BLaER1 (cell line): ENCODE measurements at regions not wholly inside any gene's neighbourhood (a gene's known extent, or its start where the extent isn't known, plus 50 kb on each side); places are given as distances from the start of the nearest gene placed in this dataset.
"Not testable (repeated sequence)": the region's sequence is repeated elsewhere in the genome, so short reads cannot be mapped to it uniquely, and the experiment has no call there.

ENCODE experiments used
- H3K27ac ChIP-seq: shearing (Covaris generic); formaldehyde crosslinking; 2 replicates; pipeline ENCODE4 v1.8.1; 2022
- H3K27me3 ChIP-seq: shearing (Covaris generic); formaldehyde crosslinking; 2 replicates; pipeline ENCODE4 v1.8.1; 2022
- H3K36me3 ChIP-seq: shearing (Covaris generic); formaldehyde crosslinking; 2 replicates; pipeline ENCODE4 v1.8.1; 2022
- H3K4me1 ChIP-seq: shearing (Covaris generic); formaldehyde crosslinking; 2 replicates; pipeline ENCODE4 v1.8.1; 2022
- H3K4me2 ChIP-seq: shearing (Covaris generic); formaldehyde crosslinking; 2 replicates; pipeline ENCODE4 v1.8.1; 2022
- H3K4me3 ChIP-seq: shearing (Covaris generic); formaldehyde crosslinking; 2 replicates; pipeline ENCODE4 v1.8.1; 2022
- H3K9ac ChIP-seq: shearing (Covaris generic); formaldehyde crosslinking; 2 replicates; pipeline ENCODE4 v1.8.1; 2022
- H3K9me3 ChIP-seq: shearing (Covaris generic); formaldehyde crosslinking; 2 replicates; pipeline ENCODE4 v1.8.1; 2022
- H4K20me1 ChIP-seq: shearing (Covaris generic); formaldehyde crosslinking; 2 replicates; pipeline ENCODE4 v1.8.1; 2022
- Cebpa-rat ChIP-seq: shearing (Covaris generic); IDR thresholded peaks from 2 replicates; pipeline ENCODE4 v1.8.1; 2022

DNA sequence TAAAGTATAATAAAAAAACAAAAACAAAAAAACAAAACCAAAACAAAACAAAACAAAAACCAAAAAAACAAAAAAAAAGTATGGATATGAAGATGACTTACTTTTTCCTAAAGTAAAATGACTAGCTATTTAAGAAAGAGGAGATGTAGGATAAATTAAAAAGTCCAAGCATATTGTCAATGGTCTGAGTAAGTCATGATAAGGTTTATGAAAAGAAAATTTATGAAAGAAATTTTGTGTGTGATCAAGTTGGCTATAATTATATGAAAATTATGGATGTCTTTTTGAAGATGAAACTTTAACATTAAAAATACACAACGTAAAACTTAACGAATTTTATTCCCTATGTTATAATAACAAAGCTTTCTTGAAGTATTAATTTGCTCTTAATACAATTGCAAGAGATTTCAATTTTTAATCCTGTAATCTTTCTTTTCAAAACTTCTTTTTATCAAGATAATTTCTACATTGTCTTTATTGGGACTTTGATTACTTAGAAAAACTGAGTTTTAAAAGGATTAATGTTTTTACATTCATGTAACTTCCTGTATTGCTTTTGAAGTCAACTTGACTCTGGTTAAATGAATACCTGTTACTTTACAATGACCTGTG, 200.9 kb upstream of the IVNS1ABP start:
- H3K27ac ChIP-seq = no peak overlapping the region
- no peak overlapping the region for H3K9ac ChIP-seq
- no peak overlapping the region for H3K4me2 ChIP-seq
- no peaks in the 10 kb centered on the region for H3K27me3 ChIP-seq
- TF ChIP-seq Cebpa-rat = no peak
- H4K20me1 ChIP-seq = no peaks in the 10 kb centered on the region
- no peaks in the 10 kb centered on the region for H3K36me3 ChIP-seq
- no peak overlapping the region for H3K4me3 ChIP-seq
- H3K9me3 ChIP-seq = peaks cover 13% of the 10 kb centered on the region
- H3K4me1 ChIP-seq = no peaks in the 10 kb centered on the region

DNA sequence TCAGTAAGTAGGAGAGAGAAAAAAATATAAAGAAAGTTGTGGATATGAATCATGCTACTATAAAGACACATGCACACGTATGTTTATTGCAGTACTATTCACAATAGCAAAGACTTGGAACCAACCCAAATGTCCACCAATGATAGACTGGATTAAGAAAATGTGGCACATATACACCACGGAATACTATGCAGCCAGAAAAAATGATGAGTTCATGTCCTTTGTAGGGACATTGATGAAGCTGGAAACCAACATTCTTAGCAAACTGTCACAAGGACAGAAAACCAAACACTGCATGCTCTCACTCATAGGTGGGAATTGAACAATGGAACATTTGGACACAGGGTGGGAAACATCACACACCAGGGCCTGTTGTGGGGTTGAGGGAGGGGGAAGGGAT, 200.3 kb upstream of the IVNS1ABP start:
- H3K4me2 ChIP-seq, H4K20me1 ChIP-seq, H3K9ac ChIP-seq, H3K4me1 ChIP-seq, H3K36me3 ChIP-seq, H3K4me3 ChIP-seq, H3K27me3 ChIP-seq, H3K27ac ChIP-seq: not testable (repeated sequence)
- peaks cover 13% of the 10 kb centered on the region for H3K9me3 ChIP-seq

DNA sequence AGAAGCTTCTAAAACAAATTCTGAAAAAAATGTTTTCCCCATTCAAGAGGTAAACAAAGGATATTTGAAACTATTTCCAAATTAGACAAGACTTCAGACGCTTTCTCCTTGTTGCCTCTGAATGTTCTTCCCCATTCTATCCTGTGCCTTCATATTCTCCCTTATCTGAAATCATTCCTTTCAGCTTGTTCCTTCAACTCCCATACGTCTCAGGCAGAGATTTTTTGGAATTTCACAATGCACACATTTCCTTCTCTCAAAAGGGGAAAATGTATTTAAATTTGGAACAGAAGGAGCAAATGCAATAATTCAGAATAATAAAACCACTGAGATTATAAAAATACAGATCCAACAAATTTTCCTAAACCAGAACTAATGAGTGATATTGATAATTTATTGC, 198.7 kb upstream of the IVNS1ABP start:
- no peak for TF ChIP-seq Cebpa-rat
- Histone ChIP-seq H3K4me3 (no peak overlapping the region), H3K9me3 (peaks cover 13% of the 10 kb centered on the region), H3K4me1 (no peaks in the 10 kb centered on the region), H3K27me3 (no peaks in the 10 kb centered on the region), H3K27ac (no peak overlapping the region), H3K36me3 (no peaks in the 10 kb centered on the region), H3K9ac (no peak overlapping the region), H4K20me1 (no peaks in the 10 kb centered on the region), H3K4me2 (no peak overlapping the region)

DNA sequence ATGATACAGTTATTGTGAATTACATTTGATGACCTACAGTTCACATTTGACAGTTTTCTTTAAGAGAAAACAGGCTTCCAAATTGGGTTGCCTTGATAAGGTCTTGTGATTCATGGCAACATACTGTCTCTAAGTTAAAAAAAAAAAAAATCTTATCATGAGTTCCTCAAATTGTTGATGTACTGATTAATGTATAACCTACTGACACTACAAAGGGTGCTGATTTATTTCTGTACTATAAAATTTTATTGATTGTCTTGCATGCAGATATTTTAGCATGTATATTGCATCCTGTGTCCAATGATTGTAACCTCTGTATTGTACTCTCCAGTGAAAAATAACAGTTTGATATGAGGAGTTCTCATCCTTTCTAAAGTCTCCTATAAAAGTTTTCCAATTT, 197.3 kb upstream of the IVNS1ABP start:
- H3K4me1 ChIP-seq = no peaks in the 10 kb centered on the region
- no peak overlapping the region for H3K9ac ChIP-seq
- H3K9me3 ChIP-seq = peaks cover 8% of the 10 kb centered on the region
- no peaks in the 10 kb centered on the region for H3K36me3 ChIP-seq
- H3K4me3 ChIP-seq = no peak overlapping the region
- no peaks in the 10 kb centered on the region for H4K20me1 ChIP-seq
- no peak for TF ChIP-seq Cebpa-rat
- no peak overlapping the region for H3K4me2 ChIP-seq
- no peaks in the 10 kb centered on the region for H3K27me3 ChIP-seq
- no peak overlapping the region for H3K27ac ChIP-seq

DNA sequence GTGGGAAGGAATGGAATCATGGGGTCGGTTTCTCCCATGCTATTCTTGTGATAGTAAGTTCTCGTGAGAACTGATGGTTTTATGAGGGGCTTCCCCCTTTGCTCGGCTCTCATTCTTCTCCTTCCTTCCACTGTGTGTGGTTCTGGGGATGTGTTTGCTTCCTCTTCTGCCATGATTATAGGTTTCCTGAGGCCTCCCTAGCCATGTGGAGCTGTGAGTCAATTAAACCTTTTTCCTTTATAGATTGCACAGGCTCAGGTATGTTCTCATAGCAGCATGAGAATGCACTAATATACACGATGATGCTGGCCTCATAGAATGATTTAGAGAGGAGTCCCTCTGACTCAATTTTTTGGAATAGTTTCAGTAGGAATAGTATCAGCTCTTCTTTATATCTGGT, 195.4 kb upstream of the IVNS1ABP start:
- no peaks in the 10 kb centered on the region for H3K4me1 ChIP-seq
- H4K20me1 ChIP-seq = no peaks in the 10 kb centered on the region
- no peak overlapping the region for H3K4me3 ChIP-seq
- H3K9ac ChIP-seq = no peak overlapping the region
- TF ChIP-seq Cebpa-rat = no peak
- H3K9me3 ChIP-seq = peaks cover 4% of the 10 kb centered on the region
- H3K36me3 ChIP-seq = no peaks in the 10 kb centered on the region
- no peak overlapping the region for H3K4me2 ChIP-seq
- H3K27me3 ChIP-seq = no peaks in the 10 kb centered on the region
- H3K27ac ChIP-seq = no peak overlapping the region

DNA sequence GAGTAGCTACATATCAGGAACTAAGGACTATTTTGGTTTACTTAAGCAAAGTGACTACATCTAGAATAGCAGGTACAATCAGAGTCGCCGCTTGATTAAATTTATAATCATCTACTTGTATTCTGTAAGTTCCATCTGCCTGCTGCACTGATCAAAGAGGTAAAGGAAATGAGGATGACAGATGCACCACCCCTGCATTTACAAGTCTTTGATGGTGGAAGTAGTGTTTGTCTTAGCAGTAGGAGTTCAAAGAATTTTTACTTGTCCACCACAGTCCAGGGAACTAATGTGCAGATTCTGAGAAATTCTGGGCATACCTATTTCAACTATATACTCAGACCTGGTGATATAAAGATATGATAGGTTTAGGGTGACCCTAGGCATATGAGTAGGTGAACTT, 184.1 kb upstream of the IVNS1ABP start:
- Histone ChIP-seq H3K9me3 (peaks cover 7% of the 10 kb centered on the region), H3K27ac (no peak overlapping the region), H3K36me3 (no peaks in the 10 kb centered on the region), H3K27me3 (no peaks in the 10 kb centered on the region), H3K9ac (no peak overlapping the region), H4K20me1 (no peaks in the 10 kb centered on the region), H3K4me1 (no peaks in the 10 kb centered on the region), H3K4me3 (no peak overlapping the region), H3K4me2 (no peak overlapping the region)
- TF ChIP-seq Cebpa-rat = no peak

DNA sequence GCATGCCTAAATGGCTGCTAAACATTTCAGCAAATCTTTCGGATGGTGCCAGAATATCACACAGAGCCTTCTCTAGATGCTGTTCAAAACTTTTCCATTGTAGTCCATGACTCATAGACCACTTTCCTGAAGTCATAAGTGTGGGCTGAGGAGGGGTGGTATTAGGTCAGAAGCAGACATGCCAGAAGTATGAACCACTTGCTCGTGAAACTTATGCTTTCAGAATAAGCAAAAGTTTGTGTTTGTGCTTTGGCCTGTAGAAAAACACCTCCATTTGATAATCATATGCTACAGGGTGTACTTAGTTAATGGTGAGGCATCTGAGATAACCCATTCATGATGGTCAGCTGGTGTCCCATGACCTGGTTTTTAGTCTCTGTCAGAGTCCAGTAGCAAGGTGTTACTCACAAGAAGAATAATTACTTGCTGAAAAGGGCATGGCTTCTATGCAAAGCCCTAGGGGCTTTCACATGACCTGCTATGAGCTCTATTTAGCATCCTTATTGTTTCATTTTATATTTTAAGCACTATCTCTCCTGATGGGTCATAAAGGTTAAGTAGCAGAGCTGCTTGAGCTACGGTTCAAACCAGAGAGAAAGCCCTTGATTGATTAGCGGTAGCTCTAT, 183.1 kb upstream of the IVNS1ABP start:
- Histone ChIP-seq H3K4me2 (no peak overlapping the region), H3K27me3 (no peaks in the 10 kb centered on the region), H3K9ac (no peak overlapping the region), H3K27ac (no peak overlapping the region), H3K9me3 (no peaks in the 10 kb centered on the region), H3K4me3 (no peak overlapping the region), H4K20me1 (no peaks in the 10 kb centered on the region), H3K4me1 (no peaks in the 10 kb centered on the region), H3K36me3 (no peaks in the 10 kb centered on the region)
- TF ChIP-seq Cebpa-rat = no peak

DNA sequence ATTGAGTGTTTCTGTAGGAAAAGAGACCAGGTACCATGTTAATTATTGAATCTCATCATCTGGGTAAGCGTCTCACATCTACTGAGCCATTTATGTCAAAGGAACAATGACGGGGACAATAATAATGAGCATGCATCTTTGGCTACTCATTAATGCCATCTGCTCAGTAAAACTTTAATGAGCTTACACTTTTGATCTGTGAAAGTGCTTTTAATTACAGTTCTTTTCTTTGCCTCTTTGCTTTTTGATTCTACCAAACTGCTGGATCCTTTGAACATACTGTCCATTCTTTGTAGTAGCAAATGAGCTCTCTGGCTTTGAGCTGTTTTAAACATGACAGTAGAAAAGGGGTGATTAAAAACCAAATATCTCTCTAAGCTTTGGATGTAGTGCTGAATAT, 181.2 kb upstream of the IVNS1ABP start:
- no peak overlapping the region for H3K4me3 ChIP-seq
- no peaks in the 10 kb centered on the region for H3K36me3 ChIP-seq
- no peak for TF ChIP-seq Cebpa-rat
- H3K4me2 ChIP-seq = no peak overlapping the region
- H4K20me1 ChIP-seq = no peaks in the 10 kb centered on the region
- H3K4me1 ChIP-seq = no peaks in the 10 kb centered on the region
- no peak overlapping the region for H3K27ac ChIP-seq
- H3K9me3 ChIP-seq = no peaks in the 10 kb centered on the region
- no peaks in the 10 kb centered on the region for H3K27me3 ChIP-seq
- no peak overlapping the region for H3K9ac ChIP-seq

DNA sequence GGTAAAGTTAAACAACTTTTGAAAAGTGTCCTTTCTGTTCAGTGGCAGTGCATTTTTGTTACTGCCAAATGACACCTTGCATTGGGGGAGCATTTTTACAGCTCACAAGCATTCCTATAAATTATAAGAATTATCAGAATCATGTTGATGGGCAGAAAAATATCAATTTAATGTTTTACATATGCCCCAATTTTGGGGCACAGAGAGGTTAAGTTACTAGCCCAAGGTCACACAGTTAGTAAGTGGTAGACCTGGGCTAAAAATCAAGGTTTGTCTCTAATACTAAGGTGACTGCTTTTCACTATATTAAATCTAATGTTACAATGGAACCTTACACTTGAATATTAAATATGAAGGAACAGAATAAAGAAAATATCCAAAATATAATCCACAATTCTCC, 180.1 kb upstream of the IVNS1ABP start:
- Histone ChIP-seq H3K36me3 (no peaks in the 10 kb centered on the region), H3K27ac (no peak overlapping the region), H3K4me2 (no peak overlapping the region), H4K20me1 (no peaks in the 10 kb centered on the region), H3K9me3 (no peaks in the 10 kb centered on the region), H3K4me1 (no peaks in the 10 kb centered on the region), H3K9ac (no peak overlapping the region), H3K27me3 (no peaks in the 10 kb centered on the region), H3K4me3 (no peak overlapping the region)
- no peak for TF ChIP-seq Cebpa-rat

DNA sequence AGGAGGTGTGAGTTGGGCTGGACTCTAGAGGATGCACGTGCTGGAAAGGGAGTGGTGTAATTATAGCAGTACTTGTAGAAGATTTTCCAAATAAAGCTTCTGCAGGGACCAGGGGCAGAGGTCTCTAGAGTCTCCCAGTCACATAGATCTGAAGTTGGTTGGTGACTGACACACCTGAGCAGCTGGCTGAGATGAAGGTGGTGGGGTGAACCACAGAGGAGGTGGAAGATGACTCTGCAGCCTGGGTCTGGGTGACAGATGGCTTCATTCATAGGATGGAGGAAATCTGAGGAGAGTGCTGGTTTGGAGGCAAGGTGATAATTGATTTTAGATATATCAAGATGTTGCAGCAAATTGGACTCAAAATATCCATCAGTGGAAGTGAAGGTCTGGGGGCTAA, 178.9 kb upstream of the IVNS1ABP start:
- no peaks in the 10 kb centered on the region for H3K27me3 ChIP-seq
- H3K27ac ChIP-seq = no peak overlapping the region
- no peak overlapping the region for H3K9ac ChIP-seq
- no peaks in the 10 kb centered on the region for H3K36me3 ChIP-seq
- no peak overlapping the region for H3K4me2 ChIP-seq
- H3K4me1 ChIP-seq = peaks cover 3% of the 10 kb centered on the region
- no peaks in the 10 kb centered on the region for H4K20me1 ChIP-seq
- no peak for TF ChIP-seq Cebpa-rat
- H3K9me3 ChIP-seq = no peaks in the 10 kb centered on the region
- no peak overlapping the region for H3K4me3 ChIP-seq

DNA sequence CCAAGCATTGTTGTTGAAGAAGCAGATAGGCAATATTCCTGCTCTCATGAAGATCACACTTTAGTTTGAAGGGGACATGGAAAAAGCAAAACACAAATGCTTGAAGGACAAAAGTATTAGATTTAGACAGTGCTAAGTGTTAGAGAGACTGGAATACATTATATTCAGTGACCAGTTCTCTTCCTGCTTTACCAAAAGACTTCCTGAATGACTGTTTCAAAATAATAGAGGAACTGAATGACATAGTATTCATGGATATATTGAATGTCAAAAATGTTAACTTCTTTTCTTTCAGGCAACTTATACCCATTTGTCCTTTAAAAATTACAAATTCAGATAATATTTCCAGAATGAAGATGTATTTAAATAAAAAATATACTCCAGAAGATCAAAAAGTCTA, 178.0 kb upstream of the IVNS1ABP start:
- no peak overlapping the region for H3K4me3 ChIP-seq
- no peaks in the 10 kb centered on the region for H3K36me3 ChIP-seq
- H3K4me1 ChIP-seq = peaks cover 10% of the 10 kb centered on the region
- H3K4me2 ChIP-seq = no peak overlapping the region
- no peaks in the 10 kb centered on the region for H4K20me1 ChIP-seq
- no peak overlapping the region for H3K27ac ChIP-seq
- no peaks in the 10 kb centered on the region for H3K27me3 ChIP-seq
- H3K9me3 ChIP-seq = no peaks in the 10 kb centered on the region
- TF ChIP-seq Cebpa-rat = no peak
- no peak overlapping the region for H3K9ac ChIP-seq
